Ramos (cell line): ENCODE measurements at regions not wholly inside any gene's neighbourhood (a gene's known extent, or its start where the extent isn't known, plus 50 kb on each side); places are given as distances from the start of the nearest gene placed in this dataset.
"Not testable (repeated sequence)": the region's sequence is repeated elsewhere in the genome, so short reads cannot be mapped to it uniquely, and the experiment has no call there.

ENCODE experiments used
- in situ Hi-C: fragments of 300-500 bp; cut with MboI; formaldehyde crosslinking; loops from one replicate; pipeline ENCODE4 v1.14.3; 2022; ENCODE audit warnings: low sequenced_read_pairs; ENCODE audit not compliant: unreplicated experiment

- in situ Hi-C loops: no loop called here
Measured at GRCh38 chr2:16031848-16032159, 91.5 kb downstream of the MYCN start.

DNA sequence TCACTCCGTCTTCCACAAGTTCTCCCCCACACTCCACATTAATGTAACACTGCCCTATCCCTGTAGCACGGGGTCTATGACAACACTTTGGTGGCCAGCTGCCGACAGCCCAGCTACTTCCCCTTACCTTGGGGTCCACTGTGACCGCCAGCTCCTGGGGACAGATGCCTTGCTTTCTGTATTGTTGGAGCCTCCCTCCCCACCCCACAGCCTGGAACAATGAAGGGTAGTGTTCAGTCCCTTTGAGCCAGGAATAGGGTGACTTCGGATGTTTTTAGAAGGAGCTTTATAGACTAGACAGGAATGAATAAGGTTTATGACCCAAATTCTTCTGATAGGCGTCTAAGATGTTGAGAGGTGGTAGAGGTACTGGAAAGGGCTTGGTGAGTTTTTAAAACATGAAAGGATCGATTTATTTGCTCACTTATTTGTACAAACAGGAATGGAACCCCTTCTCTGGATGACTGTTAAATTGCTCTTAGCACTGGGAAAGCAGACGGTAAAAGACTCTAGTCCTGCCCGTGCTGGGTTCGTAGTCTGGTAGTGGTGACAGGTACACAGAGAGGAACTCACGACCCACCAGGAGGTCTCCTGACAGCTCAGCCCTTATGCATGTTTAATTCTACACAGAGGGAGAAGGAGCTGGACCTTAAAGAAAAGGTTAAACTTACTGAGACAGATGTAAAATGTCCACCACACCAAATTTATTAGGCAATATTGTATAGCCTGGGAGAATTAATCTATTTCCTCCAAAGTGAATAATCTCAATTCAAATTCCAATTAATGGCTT, 90.9 kb downstream of the MYCN start:
- in situ Hi-C loops: no loop called here

DNA sequence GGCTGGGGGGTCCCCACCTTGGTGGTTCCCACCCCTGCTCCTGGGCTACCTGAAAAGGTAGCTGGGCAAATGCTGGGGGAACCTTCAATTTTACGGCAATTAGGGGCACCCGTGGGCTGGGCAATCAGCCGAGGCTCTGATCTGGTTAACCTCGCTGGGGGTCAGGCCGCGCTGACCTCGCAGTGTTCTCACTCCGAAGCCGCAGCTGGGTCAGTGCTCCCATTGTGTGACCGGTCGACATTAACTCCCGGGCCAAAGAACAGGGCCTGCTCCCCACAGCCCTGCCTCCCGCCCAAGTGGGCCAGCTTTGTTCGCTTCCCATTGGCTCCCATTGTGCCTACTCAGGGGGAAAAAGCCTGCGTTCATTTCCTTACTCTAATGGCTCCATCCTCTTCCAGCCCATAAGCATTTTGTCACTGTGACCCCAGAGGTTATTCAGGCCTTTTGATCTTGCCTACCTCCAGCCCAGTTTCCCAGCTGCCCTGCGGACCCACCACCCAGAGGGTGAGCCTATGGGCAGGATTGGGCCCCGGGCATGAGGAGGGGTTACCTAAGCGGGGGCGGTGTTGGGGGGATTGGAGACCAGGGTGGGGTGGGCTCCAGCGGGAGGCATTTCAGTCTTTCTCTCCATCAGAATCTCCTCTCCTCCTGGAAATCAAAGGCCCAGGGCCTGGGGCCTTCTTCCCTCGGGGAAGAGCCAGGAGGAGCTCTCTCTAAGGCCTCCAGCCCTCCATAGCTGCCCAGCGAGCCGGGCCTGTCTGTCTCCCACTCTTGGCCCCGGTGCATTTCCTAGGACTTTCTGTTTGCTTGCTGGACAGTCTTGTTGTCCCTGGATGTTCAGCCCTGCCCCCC, 90.1 kb downstream of the MYCN start:
- in situ Hi-C loops: no loop called here

DNA sequence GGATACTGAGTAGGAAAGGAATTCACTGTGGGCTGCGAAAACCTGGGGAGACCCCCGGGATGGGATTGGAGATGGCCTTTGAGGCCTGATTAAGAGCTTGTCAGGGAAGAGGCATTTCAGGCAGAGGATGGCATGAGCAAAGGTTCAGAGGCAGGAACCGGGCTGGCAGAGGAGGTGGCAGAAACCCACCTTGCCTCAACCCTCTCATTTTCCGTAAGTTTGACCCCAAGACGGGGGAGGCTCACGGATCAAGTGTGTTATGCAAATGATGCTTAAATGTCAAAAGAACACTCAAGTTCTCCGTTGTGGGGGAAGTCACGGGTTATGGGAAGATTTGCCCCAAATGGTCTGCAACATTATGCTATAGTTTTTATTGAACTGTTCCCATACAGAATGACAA, 88.3 kb downstream of the MYCN start:
- in situ Hi-C loops: no loop called here

- in situ Hi-C loops: no loop called here
Measured at GRCh38 chr2:16026816-16027501, 86.6 kb downstream of the MYCN start.

DNA sequence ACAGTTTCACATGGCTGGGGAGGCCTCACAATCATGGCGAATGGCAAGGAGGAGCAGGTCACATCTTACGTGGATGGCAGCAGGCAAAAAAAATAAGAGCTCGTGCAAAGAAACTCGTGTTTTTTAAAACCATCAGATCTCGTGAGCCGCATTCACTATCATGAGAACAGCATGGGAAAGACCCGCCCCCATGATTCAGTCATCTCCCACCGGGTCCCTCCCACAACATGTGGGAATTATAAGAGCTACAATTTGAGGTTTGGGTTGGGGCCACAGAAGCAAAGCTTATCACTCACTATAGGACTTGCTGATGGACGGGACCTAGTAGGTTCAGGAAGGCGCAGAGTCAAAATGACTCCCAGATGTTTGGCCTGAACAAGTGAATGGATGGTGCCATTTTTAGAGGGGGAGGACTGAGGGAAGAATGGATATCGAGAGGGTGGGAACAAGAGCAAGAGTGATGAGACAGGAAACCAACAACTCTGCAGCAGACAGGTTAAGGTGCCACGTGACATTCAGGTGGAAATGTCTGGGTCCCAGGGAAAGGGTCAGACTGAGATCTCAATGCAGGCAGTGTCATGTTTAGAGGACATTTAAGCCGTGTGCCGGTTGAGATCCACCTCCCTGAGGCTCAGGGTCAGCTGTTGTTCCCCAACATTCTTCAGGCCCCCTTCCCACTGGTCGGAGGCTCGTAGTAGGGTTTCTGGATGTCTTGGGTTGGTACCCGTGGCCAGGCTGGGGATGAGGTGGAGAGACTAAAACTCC, 85.7 kb downstream of the MYCN start:
- in situ Hi-C loops: no loop called here

- in situ Hi-C loops: no loop called here
Measured at GRCh38 chr2:16025211-16025875, 85.0 kb downstream of the MYCN start.

DNA sequence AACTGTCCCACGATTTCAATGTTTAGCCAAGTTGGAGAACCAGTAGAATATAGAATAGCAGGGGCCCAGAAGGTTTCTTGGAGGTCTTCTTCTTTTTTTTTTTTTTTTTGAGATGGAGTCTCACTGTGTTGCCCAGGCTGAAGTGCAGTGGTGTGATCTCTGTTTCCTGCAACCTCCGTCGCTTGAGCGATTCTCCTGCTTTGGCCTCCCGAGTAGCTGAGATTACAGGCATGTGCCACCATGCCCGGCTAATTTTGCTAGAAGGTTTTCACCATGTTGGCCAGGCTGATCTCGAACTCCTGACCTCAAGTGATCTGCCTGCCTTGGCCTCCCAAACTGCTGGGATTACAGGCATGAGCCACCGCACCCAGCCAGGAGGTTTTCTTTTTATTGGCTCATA, 84.3 kb downstream of the MYCN start:
- in situ Hi-C loops: not testable (repeated sequence)

GRCh38 chr2:16023506-16024360, 83.4 kb downstream of the MYCN start:
- in situ Hi-C loops: no loop called here

DNA sequence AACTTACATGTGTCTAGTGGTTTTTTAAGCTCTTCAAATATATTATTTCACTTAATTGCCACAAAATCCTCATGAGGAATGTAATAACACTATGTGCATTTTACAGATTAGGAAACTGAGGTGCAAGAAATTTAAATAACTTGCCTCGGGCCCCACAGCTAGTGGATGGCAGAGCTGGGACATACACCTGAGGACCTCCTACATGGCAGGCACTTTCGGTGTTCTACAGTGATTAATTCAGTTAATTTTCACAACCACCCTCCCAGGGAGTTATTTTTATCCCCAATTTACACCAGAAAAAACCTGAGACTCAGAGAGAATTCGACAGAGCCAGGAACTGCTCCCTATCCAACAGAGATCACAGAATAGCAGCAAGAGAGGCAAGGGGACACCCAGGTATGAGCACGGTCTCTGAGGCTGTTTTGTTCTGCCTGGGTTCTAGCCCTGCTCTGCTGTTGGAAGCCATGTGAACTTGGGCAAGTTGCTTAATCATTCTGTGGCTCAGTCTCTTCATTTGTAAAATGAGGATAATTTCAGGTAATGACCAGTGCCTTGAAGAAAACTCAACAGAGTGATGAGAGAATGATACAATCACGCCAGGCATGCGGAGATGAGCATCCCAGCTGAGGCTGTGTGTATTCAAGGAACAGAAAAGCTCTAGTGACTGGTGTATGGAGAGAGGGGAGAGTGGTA, 82.3 kb downstream of the MYCN start:
- in situ Hi-C loops: no loop called here

- in situ Hi-C loops: no loop called here
Measured at GRCh38 chr2:16021611-16022363, 81.4 kb downstream of the MYCN start.

DNA sequence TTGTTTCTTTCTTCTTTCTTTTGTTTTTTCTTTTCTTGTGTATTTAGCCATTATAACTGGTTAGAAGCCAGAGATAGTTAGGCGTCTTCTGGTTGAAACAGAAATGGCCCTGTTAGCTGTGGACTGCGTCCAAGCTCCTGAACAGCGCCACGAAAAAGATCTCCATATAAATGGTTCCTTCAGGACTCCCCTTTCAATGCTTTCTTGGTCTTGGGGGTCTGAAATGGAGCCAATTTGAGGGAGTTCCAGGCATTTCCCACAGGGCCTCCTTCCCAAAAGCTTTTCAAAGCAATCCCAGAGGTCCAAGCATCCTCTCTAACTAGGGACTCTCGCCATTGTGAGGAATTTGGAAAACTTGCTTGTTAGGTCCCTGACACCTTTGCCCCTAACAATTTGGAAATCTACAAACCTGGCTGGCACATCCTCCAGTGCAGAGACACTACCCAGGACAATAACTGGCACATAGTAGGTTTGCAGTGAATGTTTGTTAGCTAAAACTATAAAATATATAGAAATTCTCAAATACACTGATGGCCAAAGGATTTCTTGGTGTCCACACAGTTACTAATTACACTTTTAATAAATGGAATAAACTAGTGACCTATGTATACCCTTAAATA, 80.1 kb downstream of the MYCN start:
- in situ Hi-C loops: no loop called here

DNA sequence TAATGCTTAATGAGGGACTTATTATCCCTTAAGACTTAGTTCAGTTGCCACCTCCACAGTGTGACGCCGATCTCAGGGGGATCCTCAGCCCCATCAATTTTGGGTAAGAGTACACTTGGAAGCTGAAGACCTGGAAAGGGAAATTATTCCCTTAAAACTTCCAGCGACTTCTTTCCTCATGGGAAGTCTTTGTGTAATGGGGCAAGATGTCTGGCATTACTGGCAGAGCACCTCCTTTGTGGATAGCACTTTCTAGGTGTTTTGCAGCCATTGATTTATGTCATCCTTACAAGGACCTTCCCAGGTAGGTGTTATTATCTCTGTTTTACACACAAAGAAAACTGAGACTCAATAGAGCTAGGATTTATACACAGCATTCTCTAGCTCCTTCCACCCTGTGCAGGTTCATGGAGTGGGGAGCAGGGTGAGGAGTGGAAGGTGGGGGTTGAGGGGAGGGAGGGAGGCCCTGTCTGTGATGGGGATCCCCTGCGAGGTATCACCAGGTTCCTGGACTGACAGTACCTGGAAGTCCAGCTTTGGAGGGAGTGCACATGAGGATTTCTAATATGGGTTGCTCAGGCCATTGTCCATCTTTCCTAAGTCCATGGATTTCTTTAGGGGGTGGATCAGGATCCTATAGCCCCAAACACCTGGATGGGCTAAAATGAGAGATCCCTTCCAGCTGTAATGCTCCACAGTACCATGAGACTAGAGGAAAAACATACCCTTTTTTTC, 79.4 kb downstream of the MYCN start:
- in situ Hi-C loops: no loop called here

GRCh38 chr2:16019060-16019480, 78.7 kb downstream of the MYCN start:
- in situ Hi-C loops: no loop called here

- in situ Hi-C loops: no loop called here
Measured at GRCh38 chr2:16018277-16019059, 78.1 kb downstream of the MYCN start.

GRCh38 chr2:16016282-16016681, 75.9 kb downstream of the MYCN start:
- in situ Hi-C loops: no loop called here
